Thyroid gland (tissue), 4 donors: ENCODE measurements at regions not wholly inside any gene's neighbourhood (a gene's known extent, or its start where the extent isn't known, plus 50 kb on each side); places are given as distances from the start of the nearest gene placed in this dataset.

Experiments
- DNase-seq, 2 donors: peaks; one replicate each; pipeline ENCODE4 v3.0.0-alpha.2; 2019
- H3K27ac ChIP-seq, 3 donors: fragments of 200-600 bp; sonication (generic); 1 replicate in 2 of 3; 2 replicates in 1 of 3; pipeline ENCODE4 v1.5.1; 2016 to 2019; ENCODE audit warnings: mild to moderate bottlenecking in 1 of 3, moderate library complexity in 1 of 3
- H3K27me3 ChIP-seq: fragments of 200-600 bp; sonication (generic); one replicate; pipeline ENCODE4 v1.5.1; 2019
- H3K36me3 ChIP-seq, 2 donors: fragments of 200-600 bp; sonication (generic); one replicate each; pipeline ENCODE4 v1.5.1; 2016 to 2019
- H3K4me1 ChIP-seq, 2 donors: fragments of 200-600 bp; sonication (generic); one replicate each; pipeline ENCODE4 v1.5.1; 2017 to 2019
- H3K4me3 ChIP-seq, 3 donors: fragments of 200-600 bp; sonication (generic); replicated peaks in 1 of 3; 1 replicate in 2 of 3; 2 replicates in 1 of 3; pipeline ENCODE4 v1.5.1; 2016; ENCODE audit warnings: mild to moderate bottlenecking in 1 of 3
- H3K9me3 ChIP-seq: fragments of 200-600 bp; sonication (generic); one replicate; pipeline ENCODE4 v1.5.1; 2017
- CTCF ChIP-seq, 6 experiments: fragments of 200-600 bp in 3 of 6; fragments of 450-650 bp in 3 of 6; sonication (generic) in 3 of 6; IDR thresholded peaks; one replicate each; pipeline ENCODE4 v1.5.1; 2016 to 2019; ENCODE audit warnings: antibody characterized with exemption in 6 of 6, mild to moderate bottlenecking in 2 of 6, inconsistent platforms in 1 of 6, moderate library complexity in 1 of 6
- POLR2A ChIP-seq, 2 donors: fragments of 450-650 bp; IDR thresholded peaks; one replicate each; pipeline ENCODE4 v1.6.1; 2017; ENCODE audit warnings: antibody characterized with exemption in 2 of 2, mild to moderate bottlenecking in 2 of 2, moderate library complexity in 1 of 2
- WGBS, 2 donors: methylation state at CpG; one replicate each; pipeline ENCODE4 v1.1.5; 2017; 5-methylcytosine and 5-hydroxymethylcytosine counted together
- intact Hi-C: fragments of 100-400 bp; cut with DNase I; formaldehyde crosslinking; loops from one replicate; pipeline ENCODE4 v1.15.1; 2023

- Histone ChIP-seq H3K4me1 (no peaks in the 10 kb centered on the region), H3K27me3 (no peaks in the 10 kb centered on the region), H3K9me3 (no peaks in the 10 kb centered on the region), H3K27ac (no peak overlapping the region), H3K36me3 (no peaks in the 10 kb centered on the region), H3K4me3 (no peak overlapping the region)
- no peak for DNase-seq
- WGBS, 2 donors: 65 to 66% methylated on average over 2 of the region's 2 CpGs
- intact Hi-C loops: no loop called here
- TF ChIP-seq POLR2A (IDR thresholded peaks at IDR 0.05) (no peak), CTCF (IDR thresholded peaks at IDR 0.05) (no peak)
Measured at GRCh38 chr2:21299411-21299810, 175.6 kb downstream of the TDRD15 start.

- Histone ChIP-seq H3K9me3 (no peaks in the 10 kb centered on the region), H3K36me3 (no peaks in the 10 kb centered on the region), H3K27ac (no peak overlapping the region), H3K4me1 (no peaks in the 10 kb centered on the region), H3K4me3 (no peak overlapping the region), H3K27me3 (no peaks in the 10 kb centered on the region)
- DNase-seq: no peak
- intact Hi-C loops: no loop called here
- no peak for TF ChIP-seq POLR2A (IDR thresholded peaks at IDR 0.05)
- no peak for TF ChIP-seq CTCF (IDR thresholded peaks at IDR 0.05)
- 50 to 71% methylated on average over 1 of the region's 1 CpG for WGBS, 2 donors
Measured at GRCh38 chr2:21301871-21302455, 178.2 kb downstream of the TDRD15 start.

- 87 to 90% methylated on average over 1 of the region's 1 CpG for WGBS, 2 donors
- Histone ChIP-seq H3K4me3 (no peak overlapping the region), H3K27ac (no peak overlapping the region), H3K36me3 (no peaks in the 10 kb centered on the region), H3K9me3 (no peaks in the 10 kb centered on the region), H3K4me1 (no peaks in the 10 kb centered on the region), H3K27me3 (no peaks in the 10 kb centered on the region)
- no peak for DNase-seq
- intact Hi-C loops: no loop called here
- TF ChIP-seq CTCF (IDR thresholded peaks at IDR 0.05) (no peak), POLR2A (IDR thresholded peaks at IDR 0.05) (no peak)
Measured at GRCh38 chr2:21303876-21304275, 180.1 kb downstream of the TDRD15 start.

- H3K9me3 ChIP-seq: no peaks in the 10 kb centered on the region
- H3K4me3 ChIP-seq: no peak overlapping the region
- no peak overlapping the region for H3K27ac ChIP-seq
- no peaks in the 10 kb centered on the region for H3K27me3 ChIP-seq
- intact Hi-C loops: no loop called here
- no peaks in the 10 kb centered on the region for H3K36me3 ChIP-seq
- no peak for TF ChIP-seq POLR2A (IDR thresholded peaks at IDR 0.05)
- no peak for TF ChIP-seq CTCF (IDR thresholded peaks at IDR 0.05)
- no peak for DNase-seq
- 94 to 95% methylated on average over 3 of the region's 3 CpGs for WGBS, 2 donors
- no peaks in the 10 kb centered on the region for H3K4me1 ChIP-seq
Measured at GRCh38 chr2:21305581-21305980, 181.8 kb downstream of the TDRD15 start.

- no peaks in the 10 kb centered on the region for H3K36me3 ChIP-seq
- H3K9me3 ChIP-seq: no peaks in the 10 kb centered on the region
- no peaks in the 10 kb centered on the region for H3K4me1 ChIP-seq
- intact Hi-C loops: no loop called here
- no peaks in the 10 kb centered on the region for H3K27me3 ChIP-seq
- H3K4me3 ChIP-seq: no peak overlapping the region
- TF ChIP-seq POLR2A (IDR thresholded peaks at IDR 0.05) (no peak), CTCF (IDR thresholded peaks at IDR 0.05) (no peak)
- H3K27ac ChIP-seq: no peak overlapping the region
- DNase-seq: no peak
- WGBS, 2 donors: 49 to 55% methylated on average over 2 of the region's 2 CpGs
Measured at GRCh38 chr2:21306235-21306634, 182.5 kb downstream of the TDRD15 start.
